WTC11 (cell line): ENCODE measurements at regions not wholly inside any gene's neighbourhood (a gene's known extent, or its start where the extent isn't known, plus 50 kb on each side); places are given as distances from the start of the nearest gene placed in this dataset.

Experiments used
- ELF4 ChIP-seq: sonication (generic); formaldehyde crosslinking; IDR thresholded peaks from 2 replicates; pipeline ENCODE4 v1.8.1; 2022; ENCODE audit warnings: low read depth, mild to moderate bottlenecking, moderate library complexity, missing genetic modification reagents
- GABPB1 ChIP-seq: sonication (generic); formaldehyde crosslinking; IDR thresholded peaks from 2 replicates; pipeline ENCODE4 v1.8.1; 2023; ENCODE audit warnings: mild to moderate bottlenecking, missing genetic modification reagents
- HMGA2 ChIP-seq: fragments of 250-450 bp; sonication (Bioruptor Pico); IDR thresholded peaks from 2 replicates; pipeline ENCODE4 v1.4.0; 2021; ENCODE audit warnings: mild to moderate bottlenecking, moderate library complexity
- ZNF671 ChIP-seq: fragments of 250-450 bp; sonication (Bioruptor Pico); IDR thresholded peaks from 2 replicates; pipeline ENCODE4 v1.8.0; 2021; ENCODE audit warnings: mild to moderate bottlenecking
- TF ChIP-seq, protein P1 (sequence below): sonication (generic); formaldehyde crosslinking; IDR thresholded peaks from 2 replicates; pipeline ENCODE4 v1.8.0; 2022; ENCODE audit warnings: mild to moderate bottlenecking, missing genetic modification reagents
- TF ChIP-seq, protein P2 (sequence below): fragments of 200-600 bp; IDR thresholded peaks from 2 replicates; pipeline ENCODE4 v1.8.0; 2022; ENCODE audit warnings: antibody characterized with exemption
- TF ChIP-seq, protein P3 (sequence below): sonication (generic); formaldehyde crosslinking; IDR thresholded peaks from 2 replicates; pipeline ENCODE4 v1.8.0; 2022; ENCODE audit warnings: missing genetic modification reagents
- TF ChIP-seq, protein P4 (sequence below): sonication (generic); formaldehyde crosslinking; IDR thresholded peaks from 2 replicates; pipeline ENCODE4 v1.8.1; 2023; ENCODE audit warnings: mild to moderate bottlenecking, missing genetic modification reagents, moderate library complexity
- TF ChIP-seq, protein P5 (sequence below): sonication (generic); formaldehyde crosslinking; IDR thresholded peaks from 2 replicates; pipeline ENCODE4 v1.8.1; 2023; ENCODE audit warnings: mild to moderate bottlenecking, missing genetic modification reagents
- TF ChIP-seq, protein P6 (sequence below): sonication (generic); formaldehyde crosslinking; IDR thresholded peaks from 2 replicates; pipeline ENCODE4 v1.8.1; 2023; ENCODE audit warnings: mild to moderate bottlenecking, missing genetic modification reagents, moderate library complexity
- TF ChIP-seq, protein P7 (sequence below): sonication (generic); formaldehyde crosslinking; IDR thresholded peaks from 2 replicates; pipeline ENCODE4 v1.8.1; 2023; ENCODE audit warnings: mild to moderate bottlenecking, moderate library complexity, missing genetic modification reagents

DNA sequence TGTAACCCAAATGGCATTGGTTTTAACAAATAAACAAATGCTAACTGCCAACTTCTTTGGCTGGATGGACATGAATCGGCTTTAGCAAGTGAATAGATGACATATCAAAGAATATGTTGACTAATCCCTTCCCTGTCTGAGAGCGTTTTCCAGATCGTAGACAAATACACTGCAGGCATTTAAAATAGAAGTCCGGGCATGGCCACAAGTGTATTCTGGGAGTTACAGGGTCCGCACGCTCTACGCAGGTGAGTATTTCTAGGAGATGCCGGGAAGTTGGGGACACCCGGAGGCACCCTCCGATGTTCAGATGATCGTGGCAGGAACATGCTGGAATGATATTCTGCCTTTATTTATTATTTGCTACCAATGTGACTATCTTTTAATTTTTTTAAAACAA is 53.2 kb upstream of the ZNF536 start:
- TF ChIP-seq, protein P1, sequence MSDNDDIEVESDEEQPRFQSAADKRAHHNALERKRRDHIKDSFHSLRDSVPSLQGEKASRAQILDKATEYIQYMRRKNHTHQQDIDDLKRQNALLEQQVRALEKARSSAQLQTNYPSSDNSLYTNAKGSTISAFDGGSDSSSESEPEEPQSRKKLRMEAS (CRISPR knock-in tag): no peak
- TF ChIP-seq, protein P2, sequence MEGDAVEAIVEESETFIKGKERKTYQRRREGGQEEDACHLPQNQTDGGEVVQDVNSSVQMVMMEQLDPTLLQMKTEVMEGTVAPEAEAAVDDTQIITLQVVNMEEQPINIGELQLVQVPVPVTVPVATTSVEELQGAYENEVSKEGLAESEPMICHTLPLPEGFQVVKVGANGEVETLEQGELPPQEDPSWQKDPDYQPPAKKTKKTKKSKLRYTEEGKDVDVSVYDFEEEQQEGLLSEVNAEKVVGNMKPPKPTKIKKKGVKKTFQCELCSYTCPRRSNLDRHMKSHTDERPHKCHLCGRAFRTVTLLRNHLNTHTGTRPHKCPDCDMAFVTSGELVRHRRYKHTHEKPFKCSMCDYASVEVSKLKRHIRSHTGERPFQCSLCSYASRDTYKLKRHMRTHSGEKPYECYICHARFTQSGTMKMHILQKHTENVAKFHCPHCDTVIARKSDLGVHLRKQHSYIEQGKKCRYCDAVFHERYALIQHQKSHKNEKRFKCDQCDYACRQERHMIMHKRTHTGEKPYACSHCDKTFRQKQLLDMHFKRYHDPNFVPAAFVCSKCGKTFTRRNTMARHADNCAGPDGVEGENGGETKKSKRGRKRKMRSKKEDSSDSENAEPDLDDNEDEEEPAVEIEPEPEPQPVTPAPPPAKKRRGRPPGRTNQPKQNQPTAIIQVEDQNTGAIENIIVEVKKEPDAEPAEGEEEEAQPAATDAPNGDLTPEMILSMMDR: no peak
- TF ChIP-seq, protein P3, sequence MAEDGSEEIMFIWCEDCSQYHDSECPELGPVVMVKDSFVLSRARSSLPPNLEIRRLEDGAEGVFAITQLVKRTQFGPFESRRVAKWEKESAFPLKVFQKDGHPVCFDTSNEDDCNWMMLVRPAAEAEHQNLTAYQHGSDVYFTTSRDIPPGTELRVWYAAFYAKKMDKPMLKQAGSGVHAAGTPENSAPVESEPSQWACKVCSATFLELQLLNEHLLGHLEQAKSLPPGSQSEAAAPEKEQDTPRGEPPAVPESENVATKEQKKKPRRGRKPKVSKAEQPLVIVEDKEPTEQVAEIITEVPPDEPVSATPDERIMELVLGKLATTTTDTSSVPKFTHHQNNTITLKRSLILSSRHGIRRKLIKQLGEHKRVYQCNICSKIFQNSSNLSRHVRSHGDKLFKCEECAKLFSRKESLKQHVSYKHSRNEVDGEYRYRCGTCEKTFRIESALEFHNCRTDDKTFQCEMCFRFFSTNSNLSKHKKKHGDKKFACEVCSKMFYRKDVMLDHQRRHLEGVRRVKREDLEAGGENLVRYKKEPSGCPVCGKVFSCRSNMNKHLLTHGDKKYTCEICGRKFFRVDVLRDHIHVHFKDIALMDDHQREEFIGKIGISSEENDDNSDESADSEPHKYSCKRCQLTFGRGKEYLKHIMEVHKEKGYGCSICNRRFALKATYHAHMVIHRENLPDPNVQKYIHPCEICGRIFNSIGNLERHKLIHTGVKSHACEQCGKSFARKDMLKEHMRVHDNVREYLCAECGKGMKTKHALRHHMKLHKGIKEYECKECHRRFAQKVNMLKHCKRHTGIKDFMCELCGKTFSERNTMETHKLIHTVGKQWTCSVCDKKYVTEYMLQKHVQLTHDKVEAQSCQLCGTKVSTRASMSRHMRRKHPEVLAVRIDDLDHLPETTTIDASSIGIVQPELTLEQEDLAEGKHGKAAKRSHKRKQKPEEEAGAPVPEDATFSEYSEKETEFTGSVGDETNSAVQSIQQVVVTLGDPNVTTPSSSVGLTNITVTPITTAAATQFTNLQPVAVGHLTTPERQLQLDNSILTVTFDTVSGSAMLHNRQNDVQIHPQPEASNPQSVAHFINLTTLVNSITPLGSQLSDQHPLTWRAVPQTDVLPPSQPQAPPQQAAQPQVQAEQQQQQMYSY (CRISPR knock-in tag): no peak
- TF ChIP-seq, protein P4, sequence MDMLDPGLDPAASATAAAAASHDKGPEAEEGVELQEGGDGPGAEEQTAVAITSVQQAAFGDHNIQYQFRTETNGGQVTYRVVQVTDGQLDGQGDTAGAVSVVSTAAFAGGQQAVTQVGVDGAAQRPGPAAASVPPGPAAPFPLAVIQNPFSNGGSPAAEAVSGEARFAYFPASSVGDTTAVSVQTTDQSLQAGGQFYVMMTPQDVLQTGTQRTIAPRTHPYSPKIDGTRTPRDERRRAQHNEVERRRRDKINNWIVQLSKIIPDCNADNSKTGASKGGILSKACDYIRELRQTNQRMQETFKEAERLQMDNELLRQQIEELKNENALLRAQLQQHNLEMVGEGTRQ (CRISPR knock-in tag): no peak
- TF ChIP-seq HMGA2: no peak
- TF ChIP-seq, protein P5, sequence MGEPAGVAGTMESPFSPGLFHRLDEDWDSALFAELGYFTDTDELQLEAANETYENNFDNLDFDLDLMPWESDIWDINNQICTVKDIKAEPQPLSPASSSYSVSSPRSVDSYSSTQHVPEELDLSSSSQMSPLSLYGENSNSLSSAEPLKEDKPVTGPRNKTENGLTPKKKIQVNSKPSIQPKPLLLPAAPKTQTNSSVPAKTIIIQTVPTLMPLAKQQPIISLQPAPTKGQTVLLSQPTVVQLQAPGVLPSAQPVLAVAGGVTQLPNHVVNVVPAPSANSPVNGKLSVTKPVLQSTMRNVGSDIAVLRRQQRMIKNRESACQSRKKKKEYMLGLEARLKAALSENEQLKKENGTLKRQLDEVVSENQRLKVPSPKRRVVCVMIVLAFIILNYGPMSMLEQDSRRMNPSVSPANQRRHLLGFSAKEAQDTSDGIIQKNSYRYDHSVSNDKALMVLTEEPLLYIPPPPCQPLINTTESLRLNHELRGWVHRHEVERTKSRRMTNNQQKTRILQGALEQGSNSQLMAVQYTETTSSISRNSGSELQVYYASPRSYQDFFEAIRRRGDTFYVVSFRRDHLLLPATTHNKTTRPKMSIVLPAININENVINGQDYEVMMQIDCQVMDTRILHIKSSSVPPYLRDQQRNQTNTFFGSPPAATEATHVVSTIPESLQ (CRISPR knock-in tag): no peak
- TF ChIP-seq, protein P6, sequence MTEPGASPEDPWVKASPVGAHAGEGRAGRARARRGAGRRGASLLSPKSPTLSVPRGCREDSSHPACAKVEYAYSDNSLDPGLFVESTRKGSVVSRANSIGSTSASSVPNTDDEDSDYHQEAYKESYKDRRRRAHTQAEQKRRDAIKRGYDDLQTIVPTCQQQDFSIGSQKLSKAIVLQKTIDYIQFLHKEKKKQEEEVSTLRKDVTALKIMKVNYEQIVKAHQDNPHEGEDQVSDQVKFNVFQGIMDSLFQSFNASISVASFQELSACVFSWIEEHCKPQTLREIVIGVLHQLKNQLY (CRISPR knock-in tag): no peak
- no peak for TF ChIP-seq ZNF671 (CRISPR knock-in tag)
- TF ChIP-seq ELF4 (CRISPR knock-in tag): no peak
- TF ChIP-seq GABPB1 (CRISPR knock-in tag): no peak
- TF ChIP-seq, protein P7, sequence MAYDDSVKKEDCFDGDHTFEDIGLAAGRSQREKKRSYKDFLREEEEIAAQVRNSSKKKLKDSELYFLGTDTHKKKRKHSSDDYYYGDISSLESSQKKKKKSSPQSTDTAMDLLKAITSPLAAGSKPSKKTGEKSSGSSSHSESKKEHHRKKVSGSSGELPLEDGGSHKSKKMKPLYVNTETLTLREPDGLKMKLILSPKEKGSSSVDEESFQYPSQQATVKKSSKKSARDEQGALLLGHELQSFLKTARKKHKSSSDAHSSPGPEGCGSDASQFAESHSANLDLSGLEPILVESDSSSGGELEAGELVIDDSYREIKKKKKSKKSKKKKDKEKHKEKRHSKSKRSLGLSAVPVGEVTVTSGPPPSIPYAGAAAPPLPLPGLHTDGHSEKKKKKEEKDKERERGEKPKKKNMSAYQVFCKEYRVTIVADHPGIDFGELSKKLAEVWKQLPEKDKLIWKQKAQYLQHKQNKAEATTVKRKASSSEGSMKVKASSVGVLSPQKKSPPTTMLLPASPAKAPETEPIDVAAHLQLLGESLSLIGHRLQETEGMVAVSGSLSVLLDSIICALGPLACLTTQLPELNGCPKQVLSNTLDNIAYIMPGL (CRISPR knock-in tag): no peak
